ENCODE measurements at regions not wholly inside any gene's neighbourhood (a gene's known extent, or its start where the extent isn't known, plus 50 kb on each side); places are given as distances from the start of the nearest gene placed in this dataset.

GRCh38 chr3:137100326-137100725, 142.5 kb downstream of the IL20RB start:
- no peak overlapping the region for H3K4me3 ChIP-seq (ENCODE audit: insufficient read depth, low read depth, low read length)
- no peaks in the 10 kb centered on the region for H3K27me3 ChIP-seq (ENCODE audit: control insufficient read depth, insufficient read depth, low read length)
- no peaks in the 10 kb centered on the region for H3K36me3 ChIP-seq (replicated peaks; ENCODE audit: control insufficient read depth, insufficient read depth, low read length)
- no peak for DNase-seq

DNA sequence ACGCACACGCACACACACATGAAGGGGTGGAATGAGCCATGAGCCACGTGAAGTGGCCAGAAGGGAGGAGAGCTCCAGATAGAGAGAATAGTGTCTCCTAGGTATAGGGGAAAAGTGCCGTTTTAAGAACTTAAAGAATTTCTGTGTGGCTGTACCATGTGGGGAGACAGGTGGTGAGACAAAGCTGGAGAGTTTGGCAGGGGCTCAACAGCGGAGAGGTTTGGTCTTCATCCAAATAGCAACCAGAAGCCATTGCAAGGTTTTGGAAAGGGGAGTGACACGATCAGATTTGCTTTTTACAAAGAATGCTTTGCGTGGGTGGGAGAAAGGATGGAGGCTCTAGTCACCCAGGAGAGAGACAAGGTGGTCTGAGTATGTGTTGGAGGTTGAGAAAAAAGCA, 146.0 kb downstream of the IL20RB start:
- no peak for DNase-seq
- Histone ChIP-seq H3K27me3 (ENCODE audit: control insufficient read depth, insufficient read depth, low read length) (no peaks in the 10 kb centered on the region), H3K4me3 (ENCODE audit: insufficient read depth, low read depth, low read length) (no peak overlapping the region), H3K36me3 (replicated peaks; ENCODE audit: control insufficient read depth, insufficient read depth, low read length) (no peaks in the 10 kb centered on the region)

- H3K27me3 ChIP-seq (ENCODE audit: control insufficient read depth, insufficient read depth, low read length), result no peaks in the 10 kb centered on the region
- no peaks in the 10 kb centered on the region for H3K36me3 ChIP-seq (replicated peaks; ENCODE audit: control insufficient read depth, insufficient read depth, low read length)
- peak; percentile 54 for DNase-seq
- peak overlapping the region; percentile 8; the same call in 1 of the 2 replicates for H3K4me3 ChIP-seq (ENCODE audit: insufficient read depth, low read depth, low read length)
These were observed 147.6 kb downstream of the IL20RB start for GRCh38 chr3:137105277-137105977.

DNA sequence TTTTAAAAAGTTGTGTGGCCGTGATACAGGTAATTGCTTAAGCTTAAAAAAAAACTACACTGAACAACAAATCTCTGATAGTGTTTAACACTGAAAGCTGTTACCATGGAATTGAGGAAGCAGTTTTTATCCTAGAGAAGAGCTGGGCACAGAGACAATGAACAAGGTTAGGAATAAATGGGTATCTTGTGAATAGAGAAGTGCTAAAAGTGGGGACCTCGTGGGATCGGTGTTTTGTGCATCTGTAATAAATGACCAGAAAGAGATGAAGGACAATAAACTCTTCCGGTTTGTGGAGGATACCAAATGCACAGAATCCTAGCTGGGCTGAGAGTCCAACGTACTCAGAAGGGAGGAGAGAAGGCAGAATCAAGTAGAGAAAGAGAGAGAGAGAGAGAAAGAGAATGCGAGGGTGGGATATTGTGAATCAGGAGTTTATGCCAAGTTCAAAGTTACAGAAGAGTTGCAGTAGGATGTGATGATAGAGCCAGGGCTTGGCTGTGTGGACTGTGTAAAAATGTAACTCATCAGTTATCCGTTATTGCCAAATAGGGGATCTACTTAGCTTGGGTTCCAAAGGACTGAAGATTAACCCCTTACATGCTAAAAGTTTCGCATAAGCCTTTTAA, 148.9 kb downstream of the IL20RB start:
- no peaks in the 10 kb centered on the region for H3K36me3 ChIP-seq (replicated peaks; ENCODE audit: control insufficient read depth, insufficient read depth, low read length)
- H3K4me3 ChIP-seq (ENCODE audit: insufficient read depth, low read depth, low read length), result no peak overlapping the region
- DNase-seq, result no peak
- H3K27me3 ChIP-seq (ENCODE audit: control insufficient read depth, insufficient read depth, low read length), result no peaks in the 10 kb centered on the region

DNA sequence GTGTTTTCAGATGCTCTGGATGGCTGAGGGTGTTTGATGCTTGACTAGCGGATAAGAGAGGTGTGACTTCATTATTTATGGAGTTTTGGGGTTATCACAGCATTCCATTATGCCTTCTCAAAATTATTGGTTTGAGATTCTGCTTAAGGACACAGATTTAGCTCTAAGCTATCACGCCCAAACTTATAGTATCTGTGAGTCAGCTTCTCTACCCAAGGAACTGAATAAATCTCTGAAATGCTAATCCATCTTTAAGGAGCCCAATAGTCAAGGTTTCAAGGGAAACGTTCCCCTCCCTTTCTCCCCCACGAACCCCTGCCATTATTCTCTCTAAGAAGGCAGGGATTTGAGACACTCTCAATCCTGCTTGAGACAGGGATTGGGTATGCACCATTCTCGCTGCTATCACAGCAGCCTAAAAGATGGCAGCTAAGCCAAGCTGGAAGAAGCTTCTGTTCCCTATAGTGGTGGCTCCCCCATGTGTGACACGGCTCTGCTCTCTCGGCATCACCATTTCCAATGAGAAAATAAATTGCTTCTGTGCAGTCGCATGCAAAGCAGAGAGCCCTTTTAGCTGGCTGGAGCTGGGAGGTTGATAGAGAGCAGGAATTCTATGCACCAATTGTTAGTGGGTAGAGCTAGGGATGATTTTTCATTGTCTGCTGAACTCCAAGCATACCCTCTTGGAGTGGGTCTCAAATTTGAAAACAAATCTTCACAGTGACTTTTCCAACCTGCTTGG, 151.1 kb downstream of the IL20RB start:
- Histone ChIP-seq H3K4me3 (ENCODE audit: insufficient read depth, low read depth, low read length) (no peak overlapping the region), H3K36me3 (replicated peaks; ENCODE audit: control insufficient read depth, insufficient read depth, low read length) (no peaks in the 10 kb centered on the region), H3K27me3 (ENCODE audit: control insufficient read depth, insufficient read depth, low read length) (no peaks in the 10 kb centered on the region)
- DNase-seq, result no peak

GRCh38 chr3:137110392-137110996, 152.7 kb downstream of the IL20RB start:
- no peaks in the 10 kb centered on the region for H3K27me3 ChIP-seq (ENCODE audit: control insufficient read depth, insufficient read depth, low read length)
- H3K4me3 ChIP-seq (ENCODE audit: insufficient read depth, low read depth, low read length), result no peak overlapping the region
- no peak for DNase-seq
- H3K36me3 ChIP-seq (replicated peaks; ENCODE audit: control insufficient read depth, insufficient read depth, low read length), result no peaks in the 10 kb centered on the region

DNA sequence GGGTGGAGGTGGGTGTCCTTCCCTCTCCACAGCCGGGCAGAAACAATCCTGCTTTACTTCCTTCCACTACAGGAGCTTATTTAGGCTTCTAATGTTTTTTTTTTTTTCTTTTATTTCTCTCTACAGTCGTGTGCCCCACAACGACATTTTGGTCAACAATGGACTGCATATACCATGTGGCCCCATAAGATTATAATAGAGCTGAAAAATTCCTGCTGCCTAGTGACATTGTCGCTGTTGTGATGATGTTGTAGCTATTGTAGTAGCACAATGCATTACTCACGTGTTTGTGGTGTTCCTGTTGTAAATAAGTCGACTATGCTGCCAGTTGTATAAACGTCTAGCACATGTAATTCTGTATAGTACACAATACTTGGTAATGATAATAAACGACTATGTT, 153.7 kb downstream of the IL20RB start:
- H3K4me3 ChIP-seq (ENCODE audit: insufficient read depth, low read depth, low read length), result no peak overlapping the region
- no peaks in the 10 kb centered on the region for H3K36me3 ChIP-seq (replicated peaks; ENCODE audit: control insufficient read depth, insufficient read depth, low read length)
- no peaks in the 10 kb centered on the region for H3K27me3 ChIP-seq (ENCODE audit: control insufficient read depth, insufficient read depth, low read length)
- no peak for DNase-seq

GRCh38 chr3:137116619-137117018, 158.8 kb downstream of the IL20RB start:
- no peak for DNase-seq
- no peaks in the 10 kb centered on the region for H3K27me3 ChIP-seq (ENCODE audit: control insufficient read depth, insufficient read depth, low read length)
- no peak overlapping the region for H3K4me3 ChIP-seq (ENCODE audit: insufficient read depth, low read depth, low read length)
- H3K36me3 ChIP-seq (replicated peaks; ENCODE audit: control insufficient read depth, insufficient read depth, low read length), result no peaks in the 10 kb centered on the region

GRCh38 chr3:137121704-137122314, 164.0 kb downstream of the IL20RB start:
- Histone ChIP-seq H3K27me3 (ENCODE audit: control insufficient read depth, insufficient read depth, low read length) (no peaks in the 10 kb centered on the region), H3K36me3 (replicated peaks; ENCODE audit: control insufficient read depth, insufficient read depth, low read length) (no peaks in the 10 kb centered on the region), H3K4me3 (ENCODE audit: insufficient read depth, low read depth, low read length) (no peak overlapping the region)
- peak; percentile 57 for DNase-seq

DNA sequence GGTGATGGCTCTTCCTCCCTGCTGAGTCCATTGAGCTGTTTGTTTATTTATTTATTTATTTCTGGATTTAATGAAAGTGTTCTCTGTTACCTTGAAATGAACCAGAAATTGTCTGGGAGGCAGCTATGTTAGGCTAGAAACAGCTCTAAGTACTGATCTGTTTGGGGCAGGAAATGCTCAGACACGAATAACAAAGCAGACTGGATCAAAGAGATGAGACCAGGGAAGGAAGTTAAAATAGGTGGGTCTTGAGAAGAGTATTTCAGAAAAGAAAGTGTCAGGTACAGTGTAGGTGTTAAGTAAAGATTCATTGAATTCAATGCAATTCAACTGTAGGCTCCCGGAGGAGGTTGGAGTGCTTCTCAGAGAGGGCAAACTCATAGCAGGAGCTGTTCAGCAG, 173.3 kb downstream of the IL20RB start:
- no peaks in the 10 kb centered on the region for H3K36me3 ChIP-seq (replicated peaks; ENCODE audit: control insufficient read depth, insufficient read depth, low read length)
- no peak overlapping the region for H3K4me3 ChIP-seq (ENCODE audit: insufficient read depth, low read depth, low read length)
- H3K27me3 ChIP-seq (ENCODE audit: control insufficient read depth, insufficient read depth, low read length), result no peaks in the 10 kb centered on the region
- no peak for DNase-seq

- Histone ChIP-seq H3K27me3 (ENCODE audit: control insufficient read depth, insufficient read depth, low read length) (no peaks in the 10 kb centered on the region), H3K4me3 (ENCODE audit: insufficient read depth, low read depth, low read length) (no peak overlapping the region), H3K36me3 (replicated peaks; ENCODE audit: control insufficient read depth, insufficient read depth, low read length) (no peaks in the 10 kb centered on the region)
- DNase-seq, result no peak
These were observed 176.6 kb downstream of the IL20RB start for GRCh38 chr3:137134431-137134830.

DNA sequence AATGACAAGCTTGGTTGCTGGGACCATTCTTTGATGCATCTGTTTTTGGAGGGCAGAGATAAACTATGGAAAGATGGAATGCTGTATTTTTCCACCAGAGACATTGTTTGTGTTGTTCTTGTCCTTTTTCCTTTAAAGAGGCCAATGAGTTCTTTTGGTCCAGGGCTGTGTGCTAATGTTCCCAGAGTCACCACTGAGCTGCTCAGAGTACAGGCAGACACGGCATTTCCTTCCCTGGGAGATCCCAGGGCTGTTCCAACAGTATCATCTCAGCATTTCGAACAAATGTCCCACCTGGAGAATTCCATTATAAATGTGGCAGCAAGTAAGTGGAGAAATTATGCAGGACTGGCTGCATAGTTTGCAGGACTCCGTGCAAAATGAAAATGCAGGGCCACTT, 190.6 kb downstream of the IL20RB start:
- Histone ChIP-seq H3K36me3 (replicated peaks; ENCODE audit: control insufficient read depth, insufficient read depth, low read length) (no peaks in the 10 kb centered on the region), H3K4me3 (ENCODE audit: insufficient read depth, low read depth, low read length) (no peak overlapping the region), H3K27me3 (ENCODE audit: control insufficient read depth, insufficient read depth, low read length) (no peaks in the 10 kb centered on the region)
- no peak for DNase-seq

DNA sequence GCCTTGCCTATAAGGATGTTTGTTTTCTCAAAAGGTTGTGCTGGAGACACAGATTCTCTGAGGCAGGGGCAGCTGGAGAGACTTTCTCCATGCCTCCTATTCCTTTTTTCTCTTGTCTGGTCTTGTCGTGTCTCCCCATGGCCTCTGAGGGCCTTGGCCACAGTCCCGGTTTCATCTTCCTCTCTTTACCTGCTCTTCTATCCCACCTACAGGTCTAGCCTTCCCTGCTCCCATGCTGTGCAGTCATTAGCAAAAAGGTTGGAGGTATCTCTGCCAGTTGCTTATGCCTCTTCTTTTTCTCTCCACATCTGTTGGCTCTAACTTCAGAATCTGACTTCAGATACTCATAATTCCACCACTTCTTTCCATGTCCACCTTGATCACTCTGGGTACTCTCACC, 191.1 kb downstream of the IL20RB start:
- H3K4me3 ChIP-seq (ENCODE audit: insufficient read depth, low read depth, low read length), result no peak overlapping the region
- no peak for DNase-seq
- H3K36me3 ChIP-seq (replicated peaks; ENCODE audit: control insufficient read depth, insufficient read depth, low read length), result no peaks in the 10 kb centered on the region
- no peaks in the 10 kb centered on the region for H3K27me3 ChIP-seq (ENCODE audit: control insufficient read depth, insufficient read depth, low read length)

GRCh38 chr3:137150825-137151224, 193.0 kb downstream of the IL20RB start:
- H3K27me3 ChIP-seq (ENCODE audit: control insufficient read depth, insufficient read depth, low read length), result no peaks in the 10 kb centered on the region
- no peaks in the 10 kb centered on the region for H3K36me3 ChIP-seq (replicated peaks; ENCODE audit: control insufficient read depth, insufficient read depth, low read length)
- no peak overlapping the region for H3K4me3 ChIP-seq (ENCODE audit: insufficient read depth, low read depth, low read length)
- no peak for DNase-seq

Measured in H7 (cell line).